ENCODE measurements at regions not wholly inside any gene's neighbourhood (a gene's known extent, or its start where the extent isn't known, plus 50 kb on each side); places are given as distances from the start of the nearest gene placed in this dataset.

DNA sequence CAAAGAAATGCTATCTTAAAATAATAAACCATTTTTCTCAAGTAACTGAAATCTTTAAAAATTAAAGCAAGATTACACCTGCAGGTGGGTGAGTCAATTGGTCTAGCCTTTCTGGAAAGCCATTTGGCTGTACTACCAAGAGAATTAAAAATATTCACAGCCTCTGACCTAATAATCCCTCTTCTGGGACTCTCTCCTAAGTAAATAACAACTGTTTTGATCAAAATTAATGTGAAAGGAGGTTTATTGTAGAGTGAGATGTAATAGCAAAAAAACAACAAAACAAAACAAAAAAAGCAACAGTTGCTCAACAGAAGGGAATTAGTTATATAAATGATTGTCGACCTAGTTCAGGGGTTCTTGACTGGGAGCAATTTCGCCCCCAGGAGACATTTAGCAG, 89.0 kb downstream of the GEMIN8 start:
- DNase-seq (ENCODE audit: low spot score) (no peak), ATAC-seq (no peak), FAIRE-seq (no peak)
- Histone ChIP-seq H3K27me3 (ENCODE audit: control insufficient read depth in 1 of 2, insufficient read depth in 2 of 2, low read length in 2 of 2) (peaks cover 1 to 15% of the 10 kb centered on the region in 2 experiments; a peak in 3 of 5 replicates), H3K9me3 (ENCODE audit: low read length) (no peaks in the 10 kb centered on the region), H3K4me2 (ENCODE audit: low read depth, low read length) (no peak overlapping the region), H2AFZ (ENCODE audit: low read length) (no peak overlapping the region), H3K36me3 (replicated peaks in 1 of 2; ENCODE audit: control insufficient read depth in 1 of 2, insufficient read depth in 2 of 2, low read length in 2 of 2) (no peaks in the 10 kb centered on the region), H4K20me1 (ENCODE audit: insufficient read depth, low read length) (no peaks in the 10 kb centered on the region), H3K4me1 (ENCODE audit: insufficient read depth, low read length) (no peaks in the 10 kb centered on the region), H3K79me2 (ENCODE audit: insufficient read depth, low read length) (no peaks in the 10 kb centered on the region), H3K27ac (ENCODE audit: extremely low read length, insufficient read depth, low read length) (no peak overlapping the region), H3K9ac (ENCODE audit: insufficient read depth, low read depth, low read length) (no peak overlapping the region), H3K4me3 (replicated peaks in 1 of 3; ENCODE audit: insufficient read depth in 1 of 3, low read depth in 2 of 3, low read length in 3 of 3) (no peak overlapping the region)
- no peak for TF ChIP-seq MIER2 (CRISPR knock-in tag; IDR thresholded peaks at IDR 0.05)
- ChIA-PET POLR2A (no interaction called here), CTCF (ENCODE audit: low intra/inter-chr PET ratio, low total read pairs) (no interaction called here)
- 6% methylated on average over 2 of the region's 2 CpGs for WGBS (ENCODE audit: low lambda C conversion rate)
- BruUV-seq (replicated peaks) = no TSS peak
- in situ Hi-C loops (cut with HindIII; ENCODE audit: extremely low pct_ligation_motif_present, low pct_unique_long_range_greater_than_20kb) (no loop called here), intact Hi-C loops (cut with micrococcal nuclease; ENCODE audit: unreplicated experiment) (no loop called here)

DNA sequence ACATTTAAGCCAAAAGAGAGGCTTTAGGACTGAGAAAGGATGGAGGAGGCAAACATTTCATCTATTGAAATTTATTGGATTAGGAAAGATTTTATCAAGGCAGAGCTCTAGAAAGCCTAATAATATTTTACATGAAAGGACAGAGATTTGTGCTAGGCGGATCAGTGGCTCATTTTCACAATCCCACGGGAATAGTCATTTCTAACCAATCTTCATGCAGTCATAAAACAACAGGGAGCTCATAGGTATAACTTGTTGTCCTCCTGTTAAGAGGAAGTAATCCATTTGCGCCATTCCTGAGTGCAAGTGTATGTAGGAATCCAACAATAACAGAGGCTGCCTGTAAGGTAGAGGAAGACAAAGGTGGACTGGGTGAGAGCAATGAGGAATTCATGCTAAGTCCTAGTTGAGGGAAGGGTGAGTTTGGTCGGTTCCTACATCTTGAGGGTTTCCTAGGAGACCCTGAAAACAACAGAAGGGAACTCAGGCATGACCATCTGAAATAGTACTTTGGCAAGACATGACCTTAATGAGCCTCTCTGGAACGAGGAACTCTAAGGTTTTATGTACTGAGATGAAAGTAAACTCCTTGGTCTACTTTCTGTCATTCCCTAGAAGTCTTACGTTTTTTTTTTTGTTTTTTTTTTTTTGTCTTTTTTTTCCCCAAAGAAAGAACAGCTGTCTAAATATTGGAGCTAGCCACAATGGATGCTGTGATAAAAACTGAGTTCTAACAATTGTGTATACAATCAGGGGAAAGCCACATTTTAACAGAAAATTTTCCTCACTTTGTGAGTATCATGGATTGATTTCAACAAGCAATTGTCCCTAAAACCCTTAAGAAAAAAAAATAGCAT, 89.7 kb downstream of the GEMIN8 start:
- no peaks in the 10 kb centered on the region for H3K79me2 ChIP-seq (ENCODE audit: insufficient read depth, low read length)
- FAIRE-seq = no peak
- no peak overlapping the region for H3K9ac ChIP-seq (ENCODE audit: insufficient read depth, low read depth, low read length)
- no peak for DNase-seq (ENCODE audit: low spot score)
- intact Hi-C loops (cut with micrococcal nuclease; ENCODE audit: unreplicated experiment) = no loop called here
- ChIA-PET CTCF (ENCODE audit: low intra/inter-chr PET ratio, low total read pairs) (no interaction called here), POLR2A (no interaction called here)
- no peak overlapping the region for H3K4me3 ChIP-seq (replicated peaks in 1 of 3; ENCODE audit: insufficient read depth in 1 of 3, low read depth in 2 of 3, low read length in 3 of 3)
- H4K20me1 ChIP-seq (ENCODE audit: insufficient read depth, low read length) = no peaks in the 10 kb centered on the region
- no peak overlapping the region for H2AFZ ChIP-seq (ENCODE audit: low read length)
- H3K36me3 ChIP-seq (replicated peaks in 1 of 2; ENCODE audit: control insufficient read depth in 1 of 2, insufficient read depth in 2 of 2, low read length in 2 of 2) = no peaks in the 10 kb centered on the region
- BruUV-seq (replicated peaks) = no TSS peak
- ATAC-seq = no peak
- WGBS (ENCODE audit: low lambda C conversion rate) = 2% methylated on average over 6 of the region's 6 CpGs
- H3K4me2 ChIP-seq (ENCODE audit: low read depth, low read length) = no peak overlapping the region
- H3K27me3 ChIP-seq (ENCODE audit: control insufficient read depth in 1 of 2, insufficient read depth in 2 of 2, low read length in 2 of 2) = peaks cover 1 to 16% of the 10 kb centered on the region in 2 experiments; a peak in 3 of 5 replicates
- no peak overlapping the region for H3K27ac ChIP-seq (ENCODE audit: extremely low read length, insufficient read depth, low read length)
- H3K9me3 ChIP-seq (ENCODE audit: low read length) = no peaks in the 10 kb centered on the region
- in situ Hi-C loops (cut with HindIII; ENCODE audit: extremely low pct_ligation_motif_present, low pct_unique_long_range_greater_than_20kb) = no loop called here
- H3K4me1 ChIP-seq (ENCODE audit: insufficient read depth, low read length) = no peaks in the 10 kb centered on the region
- no peak for TF ChIP-seq ZNF510 (CRISPR knock-in tag; IDR thresholded peaks at IDR 0.05; ENCODE audit: low read depth)
- no peak for TF ChIP-seq PRMT3 (CRISPR knock-in tag; IDR thresholded peaks at IDR 0.05; ENCODE audit: borderline replicate concordance, low read depth)
- TF ChIP-seq ZBTB3 (CRISPR knock-in tag; IDR thresholded peaks at IDR 0.05; ENCODE audit: borderline replicate concordance, low read depth) = no peak
- TF ChIP-seq ZNF740 (CRISPR knock-in tag; IDR thresholded peaks at IDR 0.05) = no peak
- no peak for TF ChIP-seq TOPORS (CRISPR knock-in tag; IDR thresholded peaks at IDR 0.05)
- TF ChIP-seq ZSCAN21 (CRISPR knock-in tag; IDR thresholded peaks at IDR 0.05; ENCODE audit: borderline replicate concordance) = no peak
- TF ChIP-seq, protein P1, sequence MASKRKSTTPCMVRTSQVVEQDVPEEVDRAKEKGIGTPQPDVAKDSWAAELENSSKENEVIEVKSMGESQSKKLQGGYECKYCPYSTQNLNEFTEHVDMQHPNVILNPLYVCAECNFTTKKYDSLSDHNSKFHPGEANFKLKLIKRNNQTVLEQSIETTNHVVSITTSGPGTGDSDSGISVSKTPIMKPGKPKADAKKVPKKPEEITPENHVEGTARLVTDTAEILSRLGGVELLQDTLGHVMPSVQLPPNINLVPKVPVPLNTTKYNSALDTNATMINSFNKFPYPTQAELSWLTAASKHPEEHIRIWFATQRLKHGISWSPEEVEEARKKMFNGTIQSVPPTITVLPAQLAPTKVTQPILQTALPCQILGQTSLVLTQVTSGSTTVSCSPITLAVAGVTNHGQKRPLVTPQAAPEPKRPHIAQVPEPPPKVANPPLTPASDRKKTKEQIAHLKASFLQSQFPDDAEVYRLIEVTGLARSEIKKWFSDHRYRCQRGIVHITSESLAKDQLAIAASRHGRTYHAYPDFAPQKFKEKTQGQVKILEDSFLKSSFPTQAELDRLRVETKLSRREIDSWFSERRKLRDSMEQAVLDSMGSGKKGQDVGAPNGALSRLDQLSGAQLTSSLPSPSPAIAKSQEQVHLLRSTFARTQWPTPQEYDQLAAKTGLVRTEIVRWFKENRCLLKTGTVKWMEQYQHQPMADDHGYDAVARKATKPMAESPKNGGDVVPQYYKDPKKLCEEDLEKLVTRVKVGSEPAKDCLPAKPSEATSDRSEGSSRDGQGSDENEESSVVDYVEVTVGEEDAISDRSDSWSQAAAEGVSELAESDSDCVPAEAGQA (IDR thresholded peaks at IDR 0.05; ENCODE audit: low read depth) = no peak
- TF ChIP-seq, protein P1 (CRISPR knock-in tag; IDR thresholded peaks at IDR 0.05; ENCODE audit: borderline replicate concordance) = no peak
- TF ChIP-seq ATF5 (CRISPR knock-in tag; IDR thresholded peaks at IDR 0.05; ENCODE audit: low read depth) = no peak
- TF ChIP-seq MATR3 (CRISPR knock-in tag; IDR thresholded peaks at IDR 0.05) = no peak

Measured in HepG2 (cell line).